Gastrocnemius medialis (tissue), 4 donors: ENCODE measurements at regions not wholly inside any gene's neighbourhood (a gene's known extent, or its start where the extent isn't known, plus 50 kb on each side); places are given as distances from the start of the nearest gene placed in this dataset.

ENCODE experiments used
- CTCF ChIP-seq, 5 experiments: fragments of 450-650 bp in 3 of 5; fragments of 200-600 bp in 2 of 5; sonication (generic) in 2 of 5; IDR thresholded peaks in 4 of 5; conservative IDR thresholded peaks in 1 of 5; 1 replicate in 4 of 5; 2 replicates in 1 of 5; pipeline ENCODE4 v1.5.1; 2016 to 2019; ENCODE audit warnings: antibody characterized with exemption in 5 of 5, mild to moderate bottlenecking in 3 of 5, moderate library complexity in 3 of 5
- POLR2A ChIP-seq, 2 donors: fragments of 450-650 bp; IDR thresholded peaks; one replicate each; pipeline ENCODE4 v1.6.1; 2017; ENCODE audit warnings: antibody characterized with exemption in 2 of 2, mild to moderate bottlenecking in 2 of 2, moderate library complexity in 2 of 2

DNA sequence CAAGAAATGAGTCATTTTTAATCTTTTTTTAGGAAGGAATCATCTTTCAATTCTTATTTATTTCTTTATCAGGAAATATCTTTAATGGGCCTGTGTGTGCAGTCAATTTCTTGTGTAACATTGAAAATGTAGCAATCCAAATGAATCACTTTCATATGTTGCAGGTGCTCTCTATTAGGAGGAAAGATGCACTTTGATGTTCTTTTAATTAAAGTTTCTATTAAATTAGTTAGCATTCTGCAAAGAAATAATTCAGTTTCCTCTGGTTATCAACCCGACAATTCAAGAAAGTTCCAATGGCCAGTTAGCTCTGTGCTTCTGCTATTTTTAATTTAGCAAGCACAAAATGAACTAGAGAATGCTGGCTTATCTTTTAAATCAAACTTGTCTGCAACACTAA lies 212.0 kb downstream of the PCDH17 start:
- TF ChIP-seq POLR2A (IDR thresholded peaks at IDR 0.05) = no peak
- TF ChIP-seq CTCF (IDR thresholded peaks at IDR 0.05 in 4 of 5, conservative IDR thresholded peaks at IDR 0.05 in 1 of 5) = no peak
